Pancreas (tissue), 10 donors: ENCODE measurements at regions not wholly inside any gene's neighbourhood (a gene's known extent, or its start where the extent isn't known, plus 50 kb on each side); places are given as distances from the start of the nearest gene placed in this dataset.

Experiments
- ATAC-seq, 4 donors: fragments of 200-7000 bp; cut with Tn5 transposase; one replicate each; pipeline versions ENCODE4 v1.8.0 to v1.9.1; 2020; ENCODE audit warnings: mild to moderate bottlenecking in 4 of 4, moderate library complexity in 4 of 4
- DNase-seq, 6 donors: peaks; one replicate each; pipeline ENCODE4 v3.0.0-alpha.2; 2020
- FAIRE-seq: peaks from 2 replicates; lab custom pipeline; 2012; peaks lifted over from hg19 to GRCh38; lab: Jason Lieb, UNC
- H3K27ac ChIP-seq, 4 donors: fragments of 200-600 bp; sonication (generic); 1 replicate in 3 of 4; 2 replicates in 1 of 4; pipeline versions ENCODE4 v1.5.0 to v1.8.0; 2020
- H3K27me3 ChIP-seq, 4 donors: fragments of 200-600 bp; one replicate each; pipeline ENCODE4 v1.8.0; 2021
- H3K36me3 ChIP-seq, 3 donors: fragments of 200-600 bp; sonication (generic) in 1 of 3; one replicate each; pipeline versions ENCODE4 v1.5.0 to v1.8.0; 2020 to 2021
- H3K4me1 ChIP-seq, 3 donors: fragments of 200-600 bp; one replicate each; pipeline ENCODE4 v1.8.0; 2021
- H3K4me3 ChIP-seq, 4 donors: fragments of 200-600 bp; sonication (generic) in 2 of 4; one replicate each; pipeline versions ENCODE4 v1.5.0 to v1.8.0; 2020 to 2021
- H3K9me3 ChIP-seq, 4 donors: fragments of 200-600 bp; one replicate each; pipeline ENCODE4 v1.8.0; 2021
- WGBS, 2 donors: extraction: QIAGEN DNeasy Blood & Tissue Kit; methylation state at CpG; one replicate each; pipeline ENCODE4 v1.1.7; 2013; 5-methylcytosine and 5-hydroxymethylcytosine counted together
- intact Hi-C, 3 donors: fragments of 100-400 bp; cut with DNase I; formaldehyde crosslinking; loops; one replicate each; pipeline versions ENCODE4 v1.11.1 to v1.14.2; 2022
- TF ChIP-seq, protein P1 (sequence below), 4 donors: fragments of 200-600 bp; sonication (generic) in 3 of 4; IDR thresholded peaks; one replicate each; pipeline versions ENCODE4 v1.5.0 to v1.8.0; 2021; ENCODE audit warnings: antibody characterized with exemption in 4 of 4
- donor health status: healthy with polysubstance abuse.
- donor health status: DM: no; HTN: no; CAD: no; lungs with moderate emphysema.
- donor health status: DM: no; HTN: no; CAD: no.
- donor health status: control.
- donor health status: control.
- donor health status: Bipolar disorder and iron deficiency.
- donor health status: DM: yes; HTN: yes; CAD: no.
- donor health status: DM: no; HTN: no; CAD: no.
- donor health status: DM: no; HTN: no; CAD: no.
- donor health status: DM: yes; HTN: yes; CAD: no.

DNA sequence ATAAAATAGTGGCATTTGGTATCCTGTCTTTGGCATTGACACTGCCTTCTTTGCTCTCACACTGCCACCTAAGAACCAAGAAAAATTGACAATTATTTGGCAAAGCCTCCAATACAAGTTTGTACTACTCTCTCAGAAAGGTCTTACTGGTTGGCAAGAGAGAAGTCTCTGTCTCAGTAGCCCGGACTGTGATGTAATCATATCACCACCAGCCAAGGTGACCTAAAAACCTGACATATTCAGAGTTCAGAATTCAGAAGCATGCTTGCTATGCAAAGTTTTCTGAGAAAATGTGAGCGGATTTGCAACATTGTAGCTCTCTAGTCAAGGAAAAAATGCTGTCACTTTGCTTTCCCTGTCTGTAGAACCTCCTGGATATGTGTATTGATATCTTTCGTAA is 196.0 kb downstream of the CDH7 start:
- Histone ChIP-seq H3K4me3 (no peak overlapping the region), H3K9me3 (no peaks in the 10 kb centered on the region), H3K27ac (no peak overlapping the region), H3K27me3 (peaks cover 0 to 5% (median 0%) of the 10 kb centered on the region in 4 donors), H3K36me3 (no peaks in the 10 kb centered on the region), H3K4me1 (peaks cover 0 to 7% (median 4%) of the 10 kb centered on the region in 3 donors)
- TF ChIP-seq, protein P1, sequence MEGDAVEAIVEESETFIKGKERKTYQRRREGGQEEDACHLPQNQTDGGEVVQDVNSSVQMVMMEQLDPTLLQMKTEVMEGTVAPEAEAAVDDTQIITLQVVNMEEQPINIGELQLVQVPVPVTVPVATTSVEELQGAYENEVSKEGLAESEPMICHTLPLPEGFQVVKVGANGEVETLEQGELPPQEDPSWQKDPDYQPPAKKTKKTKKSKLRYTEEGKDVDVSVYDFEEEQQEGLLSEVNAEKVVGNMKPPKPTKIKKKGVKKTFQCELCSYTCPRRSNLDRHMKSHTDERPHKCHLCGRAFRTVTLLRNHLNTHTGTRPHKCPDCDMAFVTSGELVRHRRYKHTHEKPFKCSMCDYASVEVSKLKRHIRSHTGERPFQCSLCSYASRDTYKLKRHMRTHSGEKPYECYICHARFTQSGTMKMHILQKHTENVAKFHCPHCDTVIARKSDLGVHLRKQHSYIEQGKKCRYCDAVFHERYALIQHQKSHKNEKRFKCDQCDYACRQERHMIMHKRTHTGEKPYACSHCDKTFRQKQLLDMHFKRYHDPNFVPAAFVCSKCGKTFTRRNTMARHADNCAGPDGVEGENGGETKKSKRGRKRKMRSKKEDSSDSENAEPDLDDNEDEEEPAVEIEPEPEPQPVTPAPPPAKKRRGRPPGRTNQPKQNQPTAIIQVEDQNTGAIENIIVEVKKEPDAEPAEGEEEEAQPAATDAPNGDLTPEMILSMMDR (IDR thresholded peaks at IDR 0.05) = no peak
- ATAC-seq = peak in 1 of 4 donors; percentile 29
- intact Hi-C loops = no loop called here
- 32 to 55% methylated on average over 3 of the region's 3 CpGs for WGBS, 2 donors
- no peak for DNase-seq
- no peak for FAIRE-seq

DNA sequence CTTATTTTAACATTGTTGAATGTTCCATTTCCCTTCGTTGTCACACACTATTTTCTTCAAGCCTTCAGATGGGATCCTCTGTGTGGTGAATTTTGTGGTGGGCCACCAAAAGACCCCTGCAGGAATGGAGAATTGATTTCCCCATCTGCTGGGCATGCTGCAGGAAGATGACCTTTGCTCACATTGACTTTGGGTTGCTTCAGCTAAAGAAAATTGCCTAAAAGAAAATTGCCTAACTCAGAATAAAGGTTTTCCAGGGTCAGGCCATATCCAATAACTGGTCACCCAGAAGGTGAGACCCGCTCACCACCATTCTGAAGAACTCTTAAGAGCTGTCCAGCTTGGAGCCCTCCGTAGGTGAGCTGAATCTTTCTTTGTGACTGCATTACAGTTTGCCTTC is 192.5 kb downstream of the CDH7 start:
- DNase-seq (no peak), FAIRE-seq (no peak), ATAC-seq (no peak)
- H3K36me3 ChIP-seq = no peaks in the 10 kb centered on the region
- intact Hi-C loops = no loop called here
- TF ChIP-seq, protein P1 (IDR thresholded peaks at IDR 0.05) = no peak
- H3K4me1 ChIP-seq = peaks cover 0 to 7% (median 4%) of the 10 kb centered on the region in 3 donors
- no peak overlapping the region for H3K27ac ChIP-seq
- WGBS, 2 donors = 74 to 92% methylated on average over 3 of the region's 3 CpGs
- H3K4me3 ChIP-seq = no peak overlapping the region
- H3K27me3 ChIP-seq = no peaks in the 10 kb centered on the region
- H3K9me3 ChIP-seq = no peaks in the 10 kb centered on the region

DNA sequence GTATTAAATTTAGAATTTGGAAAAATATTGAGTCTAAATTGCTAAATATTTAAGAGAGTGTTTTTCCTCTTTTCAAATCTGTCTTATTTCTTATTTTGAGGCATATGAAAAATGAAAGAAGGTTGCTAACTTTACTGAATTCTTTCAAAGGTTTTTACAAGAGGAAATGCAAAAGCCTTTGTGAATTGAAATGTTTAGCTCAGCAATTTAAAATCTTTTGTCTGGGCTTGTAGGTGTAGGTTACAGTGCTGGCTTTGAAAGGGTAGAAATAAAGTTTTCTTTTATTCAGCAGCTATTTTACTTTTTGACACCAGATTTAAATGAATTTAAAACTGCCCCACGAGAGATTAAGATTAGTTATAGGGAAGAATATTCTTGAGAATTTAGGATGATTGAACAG is 192.0 kb downstream of the CDH7 start:
- intact Hi-C loops = no loop called here
- H3K4me1 ChIP-seq = peaks cover 0 to 7% (median 4%) of the 10 kb centered on the region in 3 donors
- no peak overlapping the region for H3K27ac ChIP-seq
- TF ChIP-seq, protein P1 (IDR thresholded peaks at IDR 0.05) = no peak
- WGBS, 2 donors = 34 to 76% methylated on average over 1 of the region's 1 CpG
- ATAC-seq = no peak
- H3K36me3 ChIP-seq = no peaks in the 10 kb centered on the region
- DNase-seq = no peak
- no peaks in the 10 kb centered on the region for H3K9me3 ChIP-seq
- H3K27me3 ChIP-seq = no peaks in the 10 kb centered on the region
- H3K4me3 ChIP-seq = no peak overlapping the region
- FAIRE-seq = no peak

DNA sequence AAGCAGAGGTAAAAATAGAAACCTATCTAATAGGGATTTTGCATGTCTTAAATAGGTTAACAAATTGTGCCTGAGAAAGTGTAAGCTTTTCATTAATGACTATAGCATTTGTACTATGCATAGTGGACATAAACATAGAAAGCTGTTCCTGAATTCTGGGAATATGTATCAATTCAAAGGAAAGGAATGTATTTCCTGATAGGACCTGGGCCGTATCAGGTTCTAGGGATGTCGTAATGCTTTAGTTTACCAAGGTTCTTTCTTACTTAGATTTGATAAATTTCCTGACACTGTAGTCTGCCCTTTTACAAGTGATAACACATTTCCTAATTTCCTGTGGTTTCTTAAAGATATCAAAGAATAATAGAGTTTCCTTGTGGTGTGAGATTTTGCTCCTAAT is 191.3 kb downstream of the CDH7 start:
- no peaks in the 10 kb centered on the region for H3K36me3 ChIP-seq
- TF ChIP-seq, protein P1 (IDR thresholded peaks at IDR 0.05) = no peak
- H3K4me1 ChIP-seq = peaks cover 0 to 7% (median 4%) of the 10 kb centered on the region in 3 donors
- no peaks in the 10 kb centered on the region for H3K27me3 ChIP-seq
- H3K9me3 ChIP-seq = no peaks in the 10 kb centered on the region
- no peak overlapping the region for H3K4me3 ChIP-seq
- intact Hi-C loops = no loop called here
- WGBS, 2 donors = 15 to 21% methylated on average over 2 of the region's 2 CpGs
- ATAC-seq (peak in 3 of 4 donors; percentile 66 to 84 (median 69)), FAIRE-seq (no peak), DNase-seq (no peak)
- H3K27ac ChIP-seq = no peak overlapping the region

DNA sequence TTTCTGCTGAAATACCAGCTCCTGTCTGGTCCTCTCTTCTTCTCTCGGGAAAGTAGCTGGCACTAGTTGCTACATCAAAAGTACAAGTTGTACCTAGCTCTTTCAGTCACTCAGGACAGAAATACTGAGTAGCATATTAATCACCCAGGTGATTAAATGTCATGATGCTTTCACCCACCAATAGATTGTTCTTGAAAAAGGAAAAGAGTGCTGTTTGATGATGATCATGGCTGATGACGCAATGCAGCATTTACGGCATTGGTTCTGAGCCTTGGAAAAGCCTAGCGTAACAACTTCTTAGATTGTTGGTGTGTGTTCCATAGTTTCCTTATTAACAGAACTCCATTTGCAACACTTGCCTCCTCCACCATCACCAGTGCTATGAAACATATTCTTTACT is 190.7 kb downstream of the CDH7 start:
- FAIRE-seq (no peak), DNase-seq (no peak), ATAC-seq (no peak)
- intact Hi-C loops = no loop called here
- TF ChIP-seq, protein P1 (IDR thresholded peaks at IDR 0.05) = no peak
- Histone ChIP-seq H3K4me1 (peaks cover 0 to 7% (median 4%) of the 10 kb centered on the region in 3 donors), H3K4me3 (no peak overlapping the region), H3K9me3 (no peaks in the 10 kb centered on the region), H3K36me3 (no peaks in the 10 kb centered on the region), H3K27me3 (no peaks in the 10 kb centered on the region), H3K27ac (no peak overlapping the region)
- 87 to 94% methylated on average over 4 of the region's 4 CpGs for WGBS, 2 donors
